NCI-H345 (cell line): ENCODE measurements at regions not wholly inside any gene's neighbourhood (a gene's known extent, or its start where the extent isn't known, plus 50 kb on each side); places are given as distances from the start of the nearest gene placed in this dataset.

ENCODE experiments used
- DNase-seq: peaks from one replicate; lab custom pipeline; 2025; lab: John Stamatoyannopoulos, UW

- DNase-seq, result no peak
Observed at GRCh38 chr18:29664278-29665036, 1378.1 kb downstream of the DSC3 start.

GRCh38 chr18:29661924-29662323 is 1380.6 kb downstream of the DSC3 start:
- DNase-seq, result no peak

- DNase-seq, result no peak
Observed at GRCh38 chr18:29660777-29661176, 1381.8 kb downstream of the DSC3 start.

- no peak for DNase-seq
Observed at GRCh38 chr18:29653671-29654215, 1388.8 kb downstream of the DSC3 start.

GRCh38 chr18:29652797-29653196 is 1389.7 kb downstream of the DSC3 start:
- DNase-seq, result no peak

GRCh38 chr18:29651122-29651680 is 1391.3 kb downstream of the DSC3 start:
- no peak for DNase-seq

- DNase-seq, result no peak
Observed at GRCh38 chr18:29648891-29649290, 1393.7 kb downstream of the DSC3 start.

- no peak for DNase-seq
Observed at GRCh38 chr18:29647700-29648099, 1394.8 kb downstream of the DSC3 start.

GRCh38 chr18:29644276-29644675 is 1398.3 kb downstream of the DSC3 start:
- no peak for DNase-seq

- no peak for DNase-seq
Observed at GRCh38 chr18:29629493-29630036, 1413.0 kb downstream of the DSC3 start.

- DNase-seq, result no peak
Observed at GRCh38 chr18:29626094-29626493, 1416.4 kb downstream of the DSC3 start.

- DNase-seq, result no peak
Observed at GRCh38 chr18:29616867-29617266, 1425.7 kb downstream of the DSC3 start.

GRCh38 chr18:29608982-29609381 is 1432.1 kb upstream of the CDH2 start:
- no peak for DNase-seq

- no peak for DNase-seq
Observed at GRCh38 chr18:29605365-29605764, 1428.4 kb upstream of the CDH2 start.

GRCh38 chr18:29596959-29597358 is 1420.0 kb upstream of the CDH2 start:
- no peak for DNase-seq

GRCh38 chr18:29594493-29594892 is 1417.6 kb upstream of the CDH2 start:
- DNase-seq, result no peak

- no peak for DNase-seq
Observed at GRCh38 chr18:29588446-29589100, 1411.6 kb upstream of the CDH2 start.

GRCh38 chr18:29586210-29586609 is 1409.3 kb upstream of the CDH2 start:
- no peak for DNase-seq

GRCh38 chr18:29560270-29560669 is 1383.3 kb upstream of the CDH2 start:
- DNase-seq, result no peak

- DNase-seq, result no peak
Observed at GRCh38 chr18:29556070-29556469, 1379.1 kb upstream of the CDH2 start.

GRCh38 chr18:29549759-29550158 is 1372.8 kb upstream of the CDH2 start:
- DNase-seq, result no peak

- DNase-seq, result no peak
Observed at GRCh38 chr18:29547626-29548025, 1370.7 kb upstream of the CDH2 start.

GRCh38 chr18:29540548-29540947 is 1363.6 kb upstream of the CDH2 start:
- no peak for DNase-seq
